Ascending aorta (tissue), 2 donors: ENCODE measurements at regions not wholly inside any gene's neighbourhood (a gene's known extent, or its start where the extent isn't known, plus 50 kb on each side); places are given as distances from the start of the nearest gene placed in this dataset.

Experiments used
- DNase-seq, 2 donors: peaks; one replicate each; pipeline ENCODE4 v3.0.0-alpha.2; 2019; ENCODE audit warnings: low spot score in 2 of 2
- H3K27ac ChIP-seq, 2 donors: fragments of 200-600 bp; sonication (generic); one replicate each; pipeline ENCODE4 v1.5.1; 2016 to 2017; ENCODE audit warnings: mild to moderate bottlenecking in 1 of 2
- H3K27me3 ChIP-seq: fragments of 200-600 bp; sonication (generic); one replicate; pipeline ENCODE4 v1.5.1; 2017
- H3K36me3 ChIP-seq, 2 donors: fragments of 200-600 bp; sonication (generic); one replicate each; pipeline ENCODE4 v1.5.1; 2016
- H3K4me1 ChIP-seq, 2 donors: fragments of 200-600 bp; sonication (generic); one replicate each; pipeline ENCODE4 v1.5.1; 2016 to 2017; ENCODE audit warnings: mild to moderate bottlenecking in 1 of 2
- H3K4me3 ChIP-seq, 2 donors: fragments of 200-600 bp; sonication (generic); one replicate each; pipeline ENCODE4 v1.5.1; 2016 to 2017; ENCODE audit warnings: mild to moderate bottlenecking in 1 of 2
- H3K9me3 ChIP-seq, 2 donors: fragments of 200-600 bp; sonication (generic); one replicate each; pipeline ENCODE4 v1.5.1; 2016
- CTCF ChIP-seq, 3 experiments: fragments of 200-600 bp in 2 of 3; fragments of 450-650 bp in 1 of 3; sonication (generic) in 2 of 3; IDR thresholded peaks; one replicate each; pipeline ENCODE4 v1.5.1; 2016 to 2019; ENCODE audit warnings: antibody characterized with exemption in 3 of 3, mild to moderate bottlenecking in 1 of 3, moderate library complexity in 1 of 3
- intact Hi-C: fragments of 100-400 bp; cut with DNase I; formaldehyde crosslinking; loops from one replicate; pipeline ENCODE4 v1.15.1; 2023

- Histone ChIP-seq H3K4me1 (peaks cover 9 to 10% of the 10 kb centered on the region in 2 donors), H3K27ac (no peak overlapping the region), H3K4me3 (no peak overlapping the region), H3K9me3 (peaks cover 0 to 10% of the 10 kb centered on the region in 2 donors), H3K27me3 (no peaks in the 10 kb centered on the region), H3K36me3 (no peaks in the 10 kb centered on the region)
- TF ChIP-seq CTCF (IDR thresholded peaks at IDR 0.05): no peak
- intact Hi-C loops: no loop called here
- DNase-seq: no peak
Observed at GRCh38 chr5:71977311-71977710, 130.0 kb upstream of the MAP1B start.

GRCh38 chr5:71978216-71978615 lies 129.1 kb upstream of the MAP1B start:
- intact Hi-C loops: no loop called here
- Histone ChIP-seq H3K27me3 (no peaks in the 10 kb centered on the region), H3K9me3 (peaks cover 0 to 12% of the 10 kb centered on the region in 2 donors), H3K36me3 (no peaks in the 10 kb centered on the region), H3K4me1 (peaks cover 7 to 8% of the 10 kb centered on the region in 2 donors), H3K4me3 (no peak overlapping the region), H3K27ac (no peak overlapping the region)
- no peak for TF ChIP-seq CTCF (IDR thresholded peaks at IDR 0.05)
- no peak for DNase-seq

GRCh38 chr5:71982717-71983395 lies 124.4 kb upstream of the MAP1B start:
- Histone ChIP-seq H3K27me3 (no peaks in the 10 kb centered on the region), H3K9me3 (peaks cover 0 to 12% of the 10 kb centered on the region in 2 donors), H3K4me3 (no peak overlapping the region), H3K4me1 (no peaks in the 10 kb centered on the region), H3K36me3 (no peaks in the 10 kb centered on the region), H3K27ac (no peak overlapping the region)
- no peak for TF ChIP-seq CTCF (IDR thresholded peaks at IDR 0.05)
- no peak for DNase-seq
- intact Hi-C loops: no loop called here

GRCh38 chr5:71986101-71986500 lies 121.2 kb upstream of the MAP1B start:
- DNase-seq: no peak
- intact Hi-C loops: no loop called here
- Histone ChIP-seq H3K4me1 (no peaks in the 10 kb centered on the region), H3K27ac (no peak overlapping the region), H3K36me3 (no peaks in the 10 kb centered on the region), H3K4me3 (no peak overlapping the region), H3K9me3 (peaks cover 0 to 12% of the 10 kb centered on the region in 2 donors), H3K27me3 (no peaks in the 10 kb centered on the region)
- TF ChIP-seq CTCF (IDR thresholded peaks at IDR 0.05): no peak

GRCh38 chr5:71988808-71989207 lies 118.5 kb upstream of the MAP1B start:
- Histone ChIP-seq H3K9me3 (no peaks in the 10 kb centered on the region), H3K27me3 (no peaks in the 10 kb centered on the region), H3K4me1 (no peaks in the 10 kb centered on the region), H3K27ac (no peak overlapping the region), H3K36me3 (no peaks in the 10 kb centered on the region), H3K4me3 (no peak overlapping the region)
- no peak for TF ChIP-seq CTCF (IDR thresholded peaks at IDR 0.05)
- intact Hi-C loops: no loop called here
- DNase-seq: no peak

GRCh38 chr5:71993600-71993999 lies 113.7 kb upstream of the MAP1B start:
- TF ChIP-seq CTCF (IDR thresholded peaks at IDR 0.05): no peak
- intact Hi-C loops: no loop called here
- Histone ChIP-seq H3K4me3 (no peak overlapping the region), H3K36me3 (no peaks in the 10 kb centered on the region), H3K27me3 (no peaks in the 10 kb centered on the region), H3K27ac (no peak overlapping the region), H3K9me3 (no peaks in the 10 kb centered on the region), H3K4me1 (no peaks in the 10 kb centered on the region)
- no peak for DNase-seq
